ENCODE measurements at regions not wholly inside any gene's neighbourhood (a gene's known extent, or its start where the extent isn't known, plus 50 kb on each side); places are given as distances from the start of the nearest gene placed in this dataset.

DNA sequence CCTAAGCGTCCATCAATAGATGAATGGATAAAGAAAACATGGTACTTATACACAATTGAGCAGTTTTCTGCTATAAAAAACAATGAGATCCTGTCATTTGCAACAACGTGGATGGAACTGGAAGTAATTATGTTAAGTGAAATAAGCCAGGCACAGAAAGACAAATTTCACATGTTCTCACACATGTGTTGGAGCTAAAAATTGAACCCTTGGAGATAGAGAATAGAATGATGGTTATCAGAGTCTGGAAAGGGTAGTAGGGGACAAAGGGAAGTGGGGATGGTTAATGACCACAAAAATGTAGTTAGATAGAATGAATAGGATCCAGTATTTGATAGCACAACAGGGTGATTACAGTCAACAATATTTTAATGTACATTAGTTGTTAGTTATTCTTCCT, 1033.5 kb downstream of the HACE1 start (continued):
- TF ChIP-seq SP1 (IDR thresholded peaks at IDR 0.05; ENCODE audit: low read depth, low read length) (no peak), SRF (IDR thresholded peaks at IDR 0.05; ENCODE audit: low read depth, low read length) (no peak), BRCA1 (IDR thresholded peaks at IDR 0.05; ENCODE audit: low read depth, low read length) (no peak), SP4 (IDR thresholded peaks at IDR 0.05; ENCODE audit: low read length) (no peak), HDAC2 (IDR thresholded peaks at IDR 0.05; ENCODE audit: borderline replicate concordance in 1 of 2, low read depth in 2 of 2, low read length in 2 of 2) (no peak), KDM1A (IDR thresholded peaks at IDR 0.05; ENCODE audit: borderline replicate concordance, low read length) (no peak), TAF7 (optimal IDR thresholded peaks at IDR 0.05; ENCODE audit: borderline replicate concordance, low read depth, low read length) (no peak)

Measured in H1 (cell line).